NCI-H146 treated with DMSO at 0.1 percent for 48 hours (cell line): ENCODE measurements at regions not wholly inside any gene's neighbourhood (a gene's known extent, or its start where the extent isn't known, plus 50 kb on each side); places are given as distances from the start of the nearest gene placed in this dataset.

ENCODE experiments used
- DNase-seq: peaks from one replicate; lab custom pipeline; 2025; ENCODE audit not compliant: unreplicated experiment; lab: John Stamatoyannopoulos, UW

DNA sequence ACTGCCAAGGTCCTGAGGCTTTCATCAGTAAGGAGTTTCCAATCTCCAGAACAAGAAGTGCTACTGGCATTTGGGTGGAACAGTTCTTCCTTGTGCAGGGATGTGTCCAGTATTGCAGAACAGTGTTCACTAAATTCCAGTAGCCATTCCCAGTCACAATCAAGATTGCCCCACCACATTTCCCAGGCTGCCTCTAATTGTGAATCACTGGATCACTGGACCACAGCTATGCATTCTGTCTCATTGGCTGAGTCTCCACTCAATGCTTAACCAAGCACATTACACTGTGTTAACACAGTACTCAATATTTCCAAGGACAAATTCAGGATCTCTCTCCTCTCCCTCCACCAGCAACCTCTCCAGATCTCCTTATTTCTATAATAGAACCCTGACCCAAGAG is 160.2 kb upstream of the CCDC150 start:
- no peak for DNase-seq

DNA sequence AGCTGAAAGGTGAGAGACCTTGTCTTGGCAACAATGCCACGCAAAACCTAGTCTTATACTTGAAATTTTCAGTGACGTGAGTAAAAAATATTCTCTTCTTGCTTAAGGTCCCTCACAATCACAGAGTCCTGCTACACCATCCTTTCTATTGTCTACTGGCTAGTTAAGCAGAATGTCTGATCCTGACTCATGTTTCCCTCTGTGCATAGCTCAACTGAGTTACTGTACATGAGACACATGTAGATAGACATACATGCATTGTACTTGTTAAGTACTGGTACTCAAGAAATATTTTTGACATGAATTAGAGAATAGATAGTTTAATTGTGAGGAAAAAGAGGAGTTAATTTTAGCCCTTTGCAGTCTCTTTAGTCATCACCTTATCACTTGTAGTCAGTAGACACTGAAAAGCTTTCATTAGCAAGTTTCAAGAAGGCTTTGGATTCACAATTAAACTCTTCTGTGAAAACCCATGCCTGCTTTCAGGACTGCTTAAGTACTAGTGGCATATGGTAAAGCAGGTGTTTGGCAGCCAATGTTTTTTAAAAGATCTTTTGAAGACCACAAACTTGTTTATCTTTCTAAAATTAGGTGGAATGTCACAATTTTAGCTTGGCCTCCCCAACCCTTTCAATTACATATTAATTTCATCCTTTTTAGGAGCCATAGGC is 158.7 kb upstream of the CCDC150 start:
- DNase-seq = no peak

DNA sequence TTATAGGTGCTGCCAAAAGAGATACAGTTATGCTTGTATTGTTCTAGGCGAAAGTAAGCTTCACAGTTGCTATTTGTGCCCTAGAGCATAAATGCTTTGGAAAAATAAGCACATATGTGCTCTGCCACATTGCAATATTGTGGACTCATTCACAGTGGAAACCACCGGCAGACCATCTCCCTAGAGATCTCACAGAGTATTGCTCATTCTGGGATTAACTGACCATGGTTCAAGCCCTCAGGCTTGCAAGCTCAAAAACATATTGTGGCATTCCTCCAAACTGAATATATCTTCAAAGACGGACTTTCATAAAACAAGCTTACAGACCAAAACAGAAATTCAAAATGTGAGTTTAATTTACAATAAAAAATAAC is 158.2 kb upstream of the CCDC150 start:
- no peak for DNase-seq

DNA sequence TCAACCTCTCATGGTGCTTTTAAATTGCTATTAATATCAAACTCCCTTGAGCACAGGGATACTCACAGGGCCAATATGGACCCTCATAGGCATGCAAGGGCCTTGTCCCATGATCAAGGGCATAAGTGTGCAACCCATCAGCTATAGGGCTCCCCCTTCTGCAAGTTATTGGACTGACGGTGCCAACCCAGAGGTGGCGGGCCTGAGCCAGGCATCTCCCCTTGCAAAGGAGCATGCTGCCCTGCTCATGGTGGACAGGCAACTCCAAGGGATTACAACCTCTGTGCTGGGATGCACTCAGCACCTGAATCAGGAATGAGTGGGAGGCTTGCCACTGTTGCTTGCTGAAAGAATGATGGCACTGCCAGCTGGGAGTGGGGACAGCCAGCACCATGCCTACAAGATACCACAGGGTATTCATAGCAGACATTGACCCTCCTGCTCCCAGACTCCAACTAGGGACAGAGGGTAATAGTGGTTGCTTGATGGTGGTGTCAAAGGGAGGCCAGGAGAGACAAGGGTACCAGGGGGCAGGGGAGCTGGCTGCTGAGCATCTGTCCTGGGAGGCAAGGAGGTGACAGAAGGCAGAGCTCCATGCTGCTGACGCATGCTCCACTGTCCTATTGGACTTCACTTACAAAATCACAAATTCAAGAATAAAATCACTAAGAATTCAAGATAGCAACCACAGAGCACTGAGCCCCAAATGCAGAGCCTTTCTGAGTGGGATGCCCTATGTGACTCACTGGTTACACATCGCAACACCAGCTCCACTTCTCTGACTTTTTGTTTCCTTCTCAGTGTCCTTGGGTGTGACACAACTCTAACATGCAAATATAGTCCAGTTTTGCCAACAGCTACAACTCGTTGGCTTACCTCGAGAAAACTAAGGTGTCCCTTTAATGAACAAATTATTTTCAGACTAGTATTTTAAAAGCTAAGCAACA is 157.1 kb upstream of the CCDC150 start:
- no peak for DNase-seq

DNA sequence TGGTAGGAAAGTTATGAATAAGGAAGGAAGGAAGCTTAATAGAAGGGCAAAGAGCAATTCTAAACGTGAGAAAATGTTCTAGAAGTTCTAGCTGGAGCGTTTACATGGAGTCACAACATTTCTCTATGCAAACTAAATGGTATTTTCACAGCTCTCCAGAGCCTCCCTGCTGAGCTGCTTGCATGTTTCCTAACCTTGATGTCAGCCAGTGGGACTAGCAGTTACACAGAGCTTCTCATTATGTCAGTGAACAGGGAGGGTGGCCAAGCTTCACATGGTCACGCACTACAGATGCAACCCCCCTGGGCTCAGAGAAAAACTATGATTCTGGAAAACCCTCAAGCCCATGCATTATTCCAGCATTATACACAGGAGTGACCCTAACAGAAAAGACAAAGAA is 153.4 kb upstream of the CCDC150 start:
- no peak for DNase-seq

DNA sequence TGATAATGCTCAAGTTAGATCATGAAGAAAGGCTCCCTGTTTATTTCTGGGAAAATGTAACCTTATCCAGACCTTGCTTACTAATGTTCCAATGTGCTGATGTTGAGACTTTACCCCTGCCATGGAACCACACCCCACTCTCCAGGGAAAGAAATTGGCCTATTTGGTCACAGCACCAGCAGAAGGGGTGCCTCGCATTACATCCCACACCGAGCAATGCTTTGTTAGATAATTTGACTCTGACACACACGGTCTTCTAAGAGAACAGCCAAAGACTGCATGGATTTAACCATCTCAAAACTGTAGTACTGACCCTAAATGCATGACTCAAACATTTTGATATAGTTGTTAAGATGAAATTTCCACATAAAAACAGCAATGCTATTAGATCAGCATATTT is 152.1 kb upstream of the CCDC150 start:
- DNase-seq = no peak

DNA sequence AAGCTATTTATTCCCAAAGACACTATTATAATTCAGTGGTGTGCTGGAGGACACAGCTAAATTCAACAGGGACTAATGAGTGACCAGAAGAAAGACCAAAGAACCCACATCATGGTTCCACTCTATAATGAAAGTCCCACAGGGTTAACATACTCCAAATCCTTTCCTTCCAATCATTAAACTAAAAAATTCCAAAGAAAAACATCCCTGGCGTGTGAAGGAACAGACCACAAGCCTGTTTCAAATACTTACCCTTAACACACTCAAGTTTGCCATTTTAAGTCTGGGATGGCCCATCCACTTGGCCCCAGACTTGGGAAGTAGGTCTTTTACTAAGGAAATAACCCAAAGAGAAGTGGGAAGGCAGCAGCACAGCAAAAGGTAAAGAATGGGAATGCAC is 150.1 kb upstream of the CCDC150 start:
- DNase-seq = no peak

DNA sequence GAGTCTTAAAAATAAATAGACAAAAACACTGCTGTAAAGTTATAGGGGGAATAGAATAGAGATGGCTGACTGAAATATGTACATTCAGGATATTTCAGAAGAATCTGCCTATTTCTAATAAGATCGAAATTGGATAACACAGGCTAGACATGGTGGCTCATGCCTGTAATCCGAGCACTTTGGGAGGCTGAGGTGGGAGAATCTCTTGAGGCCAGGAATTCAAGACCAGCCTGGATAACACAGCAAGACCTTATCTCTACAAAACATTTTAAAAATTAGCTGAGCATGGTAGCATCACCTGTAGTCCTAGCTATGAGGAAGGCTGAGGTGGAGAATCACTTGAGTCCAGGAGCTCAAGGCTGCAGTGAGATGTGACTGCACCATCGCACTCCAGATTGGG is 146.6 kb upstream of the CCDC150 start:
- DNase-seq = no peak

DNA sequence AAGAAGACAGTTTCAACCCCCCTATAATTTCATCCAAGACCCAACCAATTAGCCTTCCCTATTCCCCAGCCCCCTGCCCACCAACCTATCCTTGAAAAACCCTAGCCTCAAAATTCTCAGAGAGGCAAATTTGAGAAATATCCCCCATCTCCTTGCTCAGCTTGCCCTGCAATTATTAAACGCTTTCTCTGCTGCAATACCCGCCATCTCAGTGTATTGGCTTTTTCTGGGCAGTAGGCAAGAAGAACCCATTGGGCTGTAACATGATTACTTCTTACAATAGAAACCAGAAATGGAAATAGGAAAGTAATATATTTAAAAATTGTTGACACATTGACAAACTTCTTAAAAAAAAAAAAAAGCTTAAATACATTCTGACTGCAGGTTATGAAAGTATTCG is 140.6 kb upstream of the CCDC150 start:
- DNase-seq = no peak

DNA sequence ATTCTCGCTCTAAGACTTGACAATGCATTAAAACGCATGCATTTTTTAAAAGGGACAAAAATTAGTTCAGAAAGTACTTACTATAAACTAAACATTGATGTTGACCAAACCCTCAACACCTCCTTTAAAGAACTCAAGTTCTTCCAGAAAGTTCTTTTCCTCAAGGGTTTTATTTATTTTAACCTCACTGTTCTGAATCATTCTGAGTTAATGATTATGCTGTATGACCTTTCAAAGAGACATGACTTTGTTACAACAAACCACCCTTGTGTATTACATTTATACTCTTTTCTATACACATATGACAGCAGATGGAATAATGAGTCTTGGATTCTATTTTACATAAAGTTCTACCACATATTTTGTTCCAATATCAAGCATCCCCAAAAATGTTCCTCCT is 139.8 kb upstream of the CCDC150 start:
- no peak for DNase-seq

DNA sequence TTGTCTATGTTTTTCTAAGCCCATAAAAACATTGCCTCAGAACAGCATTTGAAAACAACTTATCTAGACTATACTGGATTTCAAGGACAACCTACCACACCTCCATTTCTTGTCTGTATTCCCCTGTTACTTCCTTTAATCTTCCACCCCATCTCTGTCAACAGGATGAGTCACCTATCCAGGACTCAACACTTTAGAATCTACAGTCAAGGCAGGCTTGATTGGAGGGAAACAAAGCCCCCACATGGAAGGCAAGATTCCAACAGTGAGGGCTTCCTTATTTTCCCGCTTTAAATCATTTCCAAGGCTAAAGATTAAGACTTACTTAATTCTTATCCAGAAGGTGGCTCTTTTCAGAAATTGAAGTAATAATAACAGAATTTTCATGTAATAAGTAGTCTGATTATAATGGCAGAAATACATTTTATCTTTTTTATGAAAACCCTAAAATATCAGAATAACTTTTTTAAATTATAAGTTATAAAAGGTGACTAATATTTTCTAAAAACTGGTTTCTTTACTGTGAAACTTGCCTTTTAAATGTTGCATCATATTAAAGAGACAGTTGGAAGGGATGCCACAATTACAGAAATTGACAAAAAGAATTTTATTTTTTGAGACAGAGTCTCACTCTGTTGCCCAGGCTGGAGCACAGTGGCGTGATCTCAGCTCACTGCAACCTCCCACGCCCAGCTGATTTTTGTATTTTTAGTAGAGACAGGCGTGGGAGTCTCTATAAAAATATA is 138.7 kb upstream of the CCDC150 start:
- no peak for DNase-seq

DNA sequence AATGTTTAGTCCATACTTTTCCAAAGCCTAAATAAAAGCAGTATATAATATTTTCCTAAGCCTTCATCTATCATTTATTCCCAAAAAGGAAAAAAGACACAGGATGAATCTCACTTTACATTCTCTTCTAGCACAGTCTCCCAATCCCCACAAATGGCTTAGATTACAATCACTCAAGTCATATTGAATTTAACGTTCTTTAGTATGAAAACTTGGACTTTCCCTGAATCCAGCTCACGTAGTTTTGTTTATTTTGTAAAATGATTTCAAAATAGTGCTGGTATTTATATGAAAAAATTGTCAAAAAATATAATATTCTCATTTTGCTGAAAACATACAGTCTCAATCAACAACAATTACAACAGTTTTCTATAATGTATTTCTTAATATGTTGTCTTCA is 137.7 kb upstream of the CCDC150 start:
- DNase-seq = no peak

DNA sequence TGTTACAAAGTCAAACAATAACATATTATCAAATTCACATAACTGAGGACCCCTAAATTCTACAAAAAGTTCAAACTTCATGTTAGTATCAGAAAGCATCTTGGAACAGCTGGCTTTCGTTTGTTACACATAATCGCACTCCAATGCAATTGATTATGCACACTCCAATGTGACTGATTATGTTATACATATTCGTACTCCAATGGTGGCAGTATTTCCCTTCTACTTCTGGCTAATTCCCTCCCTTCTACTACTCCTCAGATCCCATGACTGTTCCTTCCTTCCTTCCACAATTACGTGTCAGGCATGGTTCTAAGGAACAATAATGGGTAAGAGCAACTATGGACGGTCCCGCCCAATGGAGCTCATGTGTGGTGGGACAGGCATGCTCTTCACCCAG is 137.1 kb upstream of the CCDC150 start:
- DNase-seq = no peak

DNA sequence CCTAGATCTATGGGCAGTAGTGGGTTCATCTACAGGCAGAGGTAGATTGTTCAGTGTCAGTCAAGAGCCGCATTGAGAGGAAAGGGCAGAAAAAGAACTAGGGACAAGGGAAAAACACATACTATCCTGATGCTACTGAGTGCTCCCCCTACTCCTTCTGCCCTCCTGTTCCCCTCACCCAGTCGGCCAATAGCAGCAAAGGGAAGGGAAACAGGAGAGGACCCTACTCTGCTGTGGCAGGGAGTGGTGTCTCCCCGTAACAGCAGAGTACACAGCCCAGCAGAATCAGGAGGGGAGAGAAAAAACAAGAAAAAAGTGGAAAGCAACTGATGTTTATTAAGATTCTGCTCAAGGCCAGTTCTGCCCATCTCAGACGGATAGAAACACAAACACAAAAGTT is 136.1 kb upstream of the CCDC150 start:
- no peak for DNase-seq

DNA sequence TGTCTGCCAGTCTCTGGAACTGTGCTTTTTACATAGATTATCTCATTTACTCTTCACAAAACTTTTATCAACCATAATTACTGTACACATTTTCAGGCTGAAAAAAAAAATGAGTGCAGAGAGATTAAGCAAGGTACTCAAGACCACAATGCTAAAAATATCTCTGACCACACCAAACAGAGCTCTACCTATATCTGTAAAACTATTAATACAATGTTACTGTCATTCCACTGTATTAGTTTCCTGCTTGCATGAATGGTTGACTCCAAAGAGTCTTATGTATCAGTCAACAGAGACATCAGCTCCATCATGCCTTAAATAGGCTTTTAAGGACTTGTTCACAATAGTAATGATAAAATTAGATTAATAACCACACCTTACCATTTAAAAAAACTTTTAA is 134.7 kb upstream of the CCDC150 start:
- DNase-seq = no peak

DNA sequence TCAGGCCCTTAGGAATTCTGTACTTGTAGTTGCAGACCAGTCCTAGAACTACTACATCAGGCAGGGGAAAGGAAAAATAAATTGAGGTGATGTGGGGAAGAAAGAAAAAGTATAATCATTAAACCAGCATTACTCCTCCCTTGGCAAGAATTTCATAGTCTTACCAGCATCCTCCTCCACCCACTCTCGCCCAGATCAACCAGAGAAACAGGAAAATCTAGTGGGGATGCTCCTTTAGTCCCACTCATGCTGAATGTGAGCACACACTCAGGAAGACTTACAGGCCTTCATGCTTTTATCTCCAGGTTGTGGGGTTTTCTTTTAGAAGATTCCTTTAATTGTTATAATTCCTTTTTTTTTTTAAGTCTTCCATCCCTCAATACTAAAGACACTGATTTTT is 129.3 kb upstream of the CCDC150 start:
- DNase-seq = no peak

DNA sequence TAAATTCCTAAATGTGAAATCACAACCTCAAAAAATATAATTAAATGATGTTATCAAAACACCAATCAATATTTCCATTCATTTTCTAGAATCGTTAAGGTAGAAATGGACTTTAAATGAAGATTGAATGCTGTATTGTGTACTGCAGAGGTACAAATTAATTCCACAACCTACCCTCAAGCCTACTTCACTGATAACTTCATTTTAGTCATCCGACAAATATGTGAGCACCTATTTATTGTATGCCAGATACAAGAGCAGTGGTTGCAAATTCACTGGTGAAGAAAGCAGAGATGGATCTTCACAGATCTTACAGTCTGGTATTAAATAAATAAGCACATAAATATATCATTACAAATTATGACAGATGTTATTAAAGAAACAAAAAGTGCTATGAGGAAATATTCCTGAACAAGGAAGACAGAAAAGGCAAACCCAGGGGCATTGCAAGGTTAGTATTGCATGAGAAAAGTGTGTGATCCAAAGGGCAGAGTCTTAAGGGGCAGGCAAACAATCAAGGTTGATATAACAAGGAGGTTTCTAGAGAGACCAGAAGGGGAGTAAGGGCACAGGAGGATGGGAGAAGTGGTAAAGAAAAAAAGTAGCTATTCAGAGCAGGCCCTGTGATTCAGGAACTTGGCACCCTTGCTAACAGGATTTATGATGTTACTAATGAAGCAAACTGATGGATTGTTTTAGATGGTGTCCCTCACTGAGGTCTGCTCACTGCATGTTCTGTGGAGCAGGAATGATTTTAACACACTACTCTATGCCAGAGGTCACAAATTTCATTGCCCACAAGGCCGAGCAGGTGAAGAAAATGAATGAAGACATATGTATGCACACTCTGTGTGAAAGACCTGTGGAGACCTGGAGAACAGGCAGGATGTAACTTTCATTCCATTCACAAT is 128.0 kb upstream of the CCDC150 start:
- DNase-seq = no peak

DNA sequence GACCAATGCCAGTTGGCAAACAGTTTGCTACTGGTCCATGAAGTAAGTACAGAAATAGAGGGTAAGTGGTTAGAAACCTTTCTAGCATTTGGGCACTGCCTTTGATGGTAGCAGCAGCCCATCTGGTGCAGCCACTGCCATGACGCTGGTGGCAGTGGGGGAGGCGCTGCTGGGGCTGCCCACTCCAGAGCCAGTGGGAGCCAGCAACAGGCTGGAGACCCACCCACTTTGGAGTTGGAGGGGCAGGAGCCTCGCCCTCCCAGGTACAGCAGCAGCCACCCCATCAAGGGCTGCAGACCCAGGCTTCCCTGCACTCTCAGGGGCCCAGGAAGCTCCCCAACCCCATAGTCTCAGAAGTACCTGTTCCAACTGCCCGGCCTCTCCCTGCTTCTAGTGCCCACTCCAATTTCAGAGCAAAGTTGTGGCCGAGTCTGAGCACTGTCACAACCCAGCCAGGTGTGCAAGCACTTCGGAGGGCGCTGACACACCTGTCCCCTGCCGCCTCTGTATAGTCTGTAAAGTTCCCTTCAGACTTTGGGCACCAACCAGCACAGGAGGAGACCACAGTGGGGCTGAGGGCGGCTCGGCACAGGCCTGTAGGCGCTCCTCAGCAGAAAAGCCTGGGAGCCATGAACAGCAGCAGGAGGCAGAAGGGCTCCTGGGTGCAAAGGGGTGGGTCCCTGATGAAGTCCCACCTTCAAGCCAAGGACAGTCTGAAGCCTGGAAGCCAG is 125.6 kb upstream of the CCDC150 start:
- DNase-seq = no peak

DNA sequence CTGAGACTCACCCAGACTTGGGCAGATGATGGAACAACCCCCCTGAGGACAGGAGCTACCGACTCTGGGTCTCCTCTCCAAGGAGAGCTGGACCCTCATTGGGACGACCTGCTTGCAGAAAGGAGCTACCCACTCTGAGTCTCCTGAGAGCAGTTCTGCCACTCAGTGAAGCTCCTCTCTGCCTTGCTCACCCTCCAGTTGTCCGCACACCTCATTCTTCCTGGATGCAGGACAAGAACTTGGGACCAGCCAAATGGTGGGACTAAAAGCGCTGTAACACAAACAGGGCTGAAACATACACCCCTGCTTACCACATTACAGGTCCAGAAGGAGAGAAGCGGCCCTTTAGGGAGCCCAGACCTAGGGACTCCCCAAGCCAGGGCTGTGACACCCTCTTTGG is 124.9 kb upstream of the CCDC150 start:
- no peak for DNase-seq

DNA sequence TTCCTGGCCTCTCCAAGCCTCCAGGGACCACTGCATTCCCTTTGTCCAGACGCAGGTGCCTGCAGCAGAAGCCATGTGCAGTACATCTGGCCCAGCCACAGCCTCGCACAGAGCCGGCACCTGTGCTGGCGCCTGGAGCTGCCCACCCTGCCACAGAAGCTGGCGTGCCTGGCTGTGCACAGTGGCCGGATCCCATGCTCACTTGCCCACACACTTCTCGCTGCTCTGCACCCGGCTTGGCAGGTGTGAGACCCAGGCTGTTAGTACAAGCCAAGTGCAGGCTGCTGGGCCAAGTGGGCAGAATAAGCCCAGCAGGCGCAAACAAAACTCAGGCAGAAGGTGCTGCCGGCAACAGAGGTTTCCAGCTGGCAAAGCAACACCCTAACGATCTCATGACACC is 124.5 kb upstream of the CCDC150 start:
- DNase-seq = no peak
